Right lobe of liver (tissue), 4 donors: ENCODE measurements at regions not wholly inside any gene's neighbourhood (a gene's known extent, or its start where the extent isn't known, plus 50 kb on each side); places are given as distances from the start of the nearest gene placed in this dataset.

Source experiments
- CTCF ChIP-seq, 4 donors: fragments of 200-600 bp in 3 of 4; fragments of 450-650 bp in 1 of 4; IDR thresholded peaks; one replicate each; pipeline versions ENCODE4 v1.5.1 to v1.8.0; 2016 to 2022; ENCODE audit warnings: antibody characterized with exemption in 4 of 4, mild to moderate bottlenecking in 2 of 4
- POLR2A ChIP-seq: fragments of 450-650 bp; IDR thresholded peaks from one replicate; pipeline ENCODE4 v1.6.1; 2017; ENCODE audit warnings: antibody characterized with exemption, mild to moderate bottlenecking
- donor health status: DM: no; HTN: no; CAD: no.
- donor health status: DM: no; HTN: no; CAD: no.
- donor health status: DM: no; HTN: yes; CAD: no.

- no peak for TF ChIP-seq CTCF (IDR thresholded peaks at IDR 0.05)
- TF ChIP-seq POLR2A, result no peak
Measured at GRCh38 chr1:95701450-95702173, 467.6 kb downstream of the RWDD3 start.
